K562 (cell line): ENCODE measurements at regions not wholly inside any gene's neighbourhood (a gene's known extent, or its start where the extent isn't known, plus 50 kb on each side); places are given as distances from the start of the nearest gene placed in this dataset.

Source experiments
- CHD7 ChIP-seq: fragments of 200-600 bp; sonication (generic); IDR thresholded peaks from one replicate; pipeline ENCODE4 v1.6.1; 2012; ENCODE audit warnings: mild to moderate bottlenecking, low read depth, low read length, inconsistent platforms
- DACH1 ChIP-seq: fragments of 450-650 bp; IDR thresholded peaks from 2 replicates; pipeline ENCODE4 v1.6.1; 2018; ENCODE audit not compliant: partially characterized antibody
- DNMT1 ChIP-seq: fragments of 450-650 bp; IDR thresholded peaks from 2 replicates; pipeline ENCODE4 v1.6.1; 2016; ENCODE audit warnings: antibody characterized with exemption, mild to moderate bottlenecking
- RNF2 ChIP-seq: sonication (generic); IDR thresholded peaks from 2 replicates; pipeline ENCODE4 v1.6.1; 2016

GRCh38 chr7:12827219-12827821, 139.9 kb downstream of the ARL4A start (continued):
- TF ChIP-seq CHD7, result no peak
- TF ChIP-seq DACH1, result no peak
- no peak for TF ChIP-seq RNF2
- no peak for TF ChIP-seq DNMT1
